HG02885 (cell line): ENCODE measurements at regions not wholly inside any gene's neighbourhood (a gene's known extent, or its start where the extent isn't known, plus 50 kb on each side); places are given as distances from the start of the nearest gene placed in this dataset.
"Not testable (repeated sequence)": the region's sequence is repeated elsewhere in the genome, so short reads cannot be mapped to it uniquely, and the experiment has no call there.

Experiments used
- ATAC-seq: cut with Tn5 transposase; IDR thresholded peaks from one replicate; pipeline ENCODE4 v1.9.1; 2021; ENCODE audit warnings: mild to moderate bottlenecking; ENCODE audit not compliant: unreplicated experiment, poor library complexity

GRCh38 chr5:56412601-56413379, 179.7 kb upstream of the ANKRD55 start:
- ATAC-seq, result peak; percentile 87

- no peak for ATAC-seq
Observed at GRCh38 chr5:56410696-56411095, 177.6 kb upstream of the ANKRD55 start.

- ATAC-seq, result no peak
Observed at GRCh38 chr5:56409331-56410190, 176.4 kb upstream of the ANKRD55 start.

GRCh38 chr5:56406838-56407237, 173.7 kb upstream of the ANKRD55 start:
- ATAC-seq, result no peak

- no peak for ATAC-seq
Observed at GRCh38 chr5:56406221-56406620, 173.1 kb upstream of the ANKRD55 start.

- ATAC-seq, result no peak
Observed at GRCh38 chr5:56405116-56405908, 172.2 kb upstream of the ANKRD55 start.

GRCh38 chr5:56402266-56403220, 169.4 kb upstream of the ANKRD55 start:
- no peak for ATAC-seq

- not testable (repeated sequence) for ATAC-seq
Observed at GRCh38 chr5:56397796-56398195, 164.7 kb upstream of the ANKRD55 start.

- ATAC-seq, result no peak
Observed at GRCh38 chr5:56396634-56397033, 163.5 kb upstream of the ANKRD55 start.

- ATAC-seq, result no peak
Observed at GRCh38 chr5:56389261-56389660, 156.1 kb upstream of the ANKRD55 start.

- ATAC-seq, result no peak
Observed at GRCh38 chr5:56388229-56388985, 155.3 kb upstream of the ANKRD55 start.

- ATAC-seq, result no peak
Observed at GRCh38 chr5:56386046-56386445, 152.9 kb upstream of the ANKRD55 start.

GRCh38 chr5:56384186-56384585, 151.1 kb upstream of the ANKRD55 start:
- ATAC-seq, result no peak

- ATAC-seq, result no peak
Observed at GRCh38 chr5:56383761-56384160, 150.6 kb upstream of the ANKRD55 start.

- ATAC-seq, result no peak
Observed at GRCh38 chr5:56382896-56383295, 149.8 kb upstream of the ANKRD55 start.

- ATAC-seq, result no peak
Observed at GRCh38 chr5:56377573-56377972, 144.4 kb upstream of the ANKRD55 start.

GRCh38 chr5:56376128-56376527, 143.0 kb upstream of the ANKRD55 start:
- ATAC-seq, result no peak

GRCh38 chr5:56375011-56375410, 141.9 kb upstream of the ANKRD55 start:
- ATAC-seq, result no peak

GRCh38 chr5:56372491-56372890, 139.4 kb upstream of the ANKRD55 start:
- ATAC-seq, result not testable (repeated sequence)
